ENCODE measurements at regions not wholly inside any gene's neighbourhood (a gene's known extent, or its start where the extent isn't known, plus 50 kb on each side); places are given as distances from the start of the nearest gene placed in this dataset.

DNA sequence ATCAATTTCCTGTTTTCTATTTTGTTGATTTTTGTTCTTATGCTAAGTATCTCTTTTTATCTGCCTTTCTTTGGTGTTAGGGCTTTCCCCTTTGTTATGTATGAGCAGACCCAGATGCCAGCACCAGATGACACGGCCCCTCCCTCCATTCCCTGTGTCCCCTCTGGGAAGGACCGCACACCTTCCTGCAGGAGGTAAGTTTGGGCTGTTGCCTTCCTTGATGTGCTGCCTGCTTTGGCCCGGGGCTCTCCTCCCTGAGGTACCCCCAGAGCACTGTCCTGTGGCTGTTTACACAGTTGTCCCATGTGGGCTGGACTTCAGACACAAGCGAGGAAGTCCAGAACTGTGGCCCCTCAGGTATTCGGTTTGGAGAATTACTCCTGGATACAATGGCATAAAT, 343.8 kb upstream of the IRX1 start:
- Histone ChIP-seq H3K27me3 (peaks cover 0 to 5% of the 10 kb centered on the region in 2 donors), H3K4me3 (no peak overlapping the region), H3K4me1 (no peaks in the 10 kb centered on the region), H3K27ac (no peak overlapping the region), H3K9me3 (no peaks in the 10 kb centered on the region), H3K36me3 (replicated peaks in 1 of 2; ENCODE audit: insufficient read depth in 1 of 2, low read depth in 2 of 2) (no peaks in the 10 kb centered on the region)
- DNase-seq, result no peak
- TF ChIP-seq CTCF (IDR thresholded peaks at IDR 0.05) (no peak), POLR2A (IDR thresholded peaks at IDR 0.05) (no peak)
- WGBS, 2 donors, result 13 to 20% methylated on average over 4 to 5 of the region's 5 CpGs
- ATAC-seq, result no peak
- intact Hi-C loops (cut with DNase I), result no loop called here

DNA sequence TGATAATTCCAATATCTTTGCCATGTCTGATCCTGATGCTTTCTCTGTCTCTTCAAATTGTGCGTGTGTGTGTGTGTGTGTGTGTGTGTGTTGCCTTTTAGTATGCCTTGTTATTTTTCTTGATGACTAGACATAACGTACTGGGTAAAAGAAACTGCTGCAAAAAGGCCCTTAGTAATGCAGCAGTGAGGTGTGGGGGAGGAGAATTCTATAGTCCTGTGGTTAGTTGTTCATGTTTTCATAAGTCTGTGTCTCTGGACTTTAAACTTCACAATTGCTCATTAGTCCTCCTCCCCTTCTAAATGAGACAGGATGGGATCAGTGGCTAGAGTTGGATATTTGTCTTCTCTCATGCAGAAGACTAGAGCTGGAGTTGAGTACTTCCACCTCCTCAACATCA, 346.2 kb upstream of the IRX1 start:
- no peaks in the 10 kb centered on the region for H3K36me3 ChIP-seq (replicated peaks in 1 of 2; ENCODE audit: insufficient read depth in 1 of 2, low read depth in 2 of 2)
- no peak for TF ChIP-seq POLR2A (IDR thresholded peaks at IDR 0.05)
- TF ChIP-seq CTCF (IDR thresholded peaks at IDR 0.05), result no peak
- ATAC-seq, result no peak
- H3K27ac ChIP-seq, result no peak overlapping the region
- H3K4me1 ChIP-seq, result no peaks in the 10 kb centered on the region
- WGBS, 2 donors, result 46 to 55% methylated on average over 2 of the region's 2 CpGs
- peaks cover 0 to 5% of the 10 kb centered on the region in 2 donors for H3K27me3 ChIP-seq
- no peak overlapping the region for H3K4me3 ChIP-seq
- intact Hi-C loops (cut with DNase I), result no loop called here
- DNase-seq, result no peak
- no peaks in the 10 kb centered on the region for H3K9me3 ChIP-seq

DNA sequence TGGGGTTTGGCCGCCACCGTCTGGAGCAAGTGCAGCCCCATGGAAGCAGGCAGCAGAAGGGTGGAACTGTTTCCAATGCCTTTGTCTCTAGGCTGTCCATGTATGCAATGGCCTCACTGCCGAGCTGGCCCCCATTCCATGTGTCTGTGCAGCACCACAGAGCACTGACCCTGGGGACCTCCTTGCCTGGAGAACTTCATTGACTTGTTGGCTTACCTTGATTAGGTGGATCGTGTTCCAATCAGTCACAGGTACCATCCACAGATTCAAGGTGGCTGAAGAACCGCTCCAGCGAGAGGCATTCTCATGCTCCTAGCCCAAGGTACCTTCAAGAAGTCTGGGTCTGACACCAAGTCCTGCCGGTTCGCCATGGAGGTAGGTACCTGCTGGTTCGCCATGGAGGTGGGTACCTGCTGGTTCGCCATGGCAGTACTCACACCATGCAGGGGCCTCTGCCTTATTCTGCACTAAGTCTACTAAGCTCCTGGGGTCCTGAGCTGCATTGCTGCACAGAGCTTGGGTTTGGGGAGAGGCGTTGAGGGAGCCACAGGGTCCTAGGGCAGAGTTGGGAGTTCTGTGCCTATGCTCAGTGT, 358.3 kb upstream of the IRX1 start:
- H3K4me1 ChIP-seq, result no peaks in the 10 kb centered on the region
- intact Hi-C loops (cut with DNase I), result no loop called here
- TF ChIP-seq POLR2A (IDR thresholded peaks at IDR 0.05) (no peak), CTCF (IDR thresholded peaks at IDR 0.05) (no peak)

DNA sequence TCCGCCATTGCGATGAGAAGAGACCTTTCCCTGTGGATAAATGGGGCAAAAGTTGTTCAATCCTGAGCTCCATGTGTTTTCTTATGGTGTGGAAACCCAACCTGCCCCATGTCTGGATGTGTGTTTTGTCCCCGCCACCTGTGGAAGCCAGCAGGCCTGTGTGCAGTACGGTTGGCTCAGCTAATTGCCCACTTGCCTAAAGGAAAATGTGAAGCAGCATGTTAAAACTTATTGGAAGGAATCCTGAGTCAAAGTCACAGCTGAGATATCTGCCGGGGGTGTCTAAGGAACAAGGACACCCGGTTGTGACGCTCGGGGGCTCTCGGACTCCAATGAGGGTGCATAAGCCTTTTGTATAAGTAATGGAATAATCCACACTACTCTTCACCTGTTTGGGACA, 361.1 kb upstream of the IRX1 start:
- H3K9me3 ChIP-seq, result no peaks in the 10 kb centered on the region
- H3K4me1 ChIP-seq, result no peaks in the 10 kb centered on the region
- 82 to 85% methylated on average over 9 of the region's 9 CpGs for WGBS, 2 donors
- no peaks in the 10 kb centered on the region for H3K27me3 ChIP-seq
- H3K27ac ChIP-seq, result no peak overlapping the region
- no peak overlapping the region for H3K4me3 ChIP-seq
- intact Hi-C loops (cut with DNase I), result no loop called here
- DNase-seq (no peak), ATAC-seq (no peak)
- H3K36me3 ChIP-seq (replicated peaks in 1 of 2; ENCODE audit: insufficient read depth in 1 of 2, low read depth in 2 of 2), result no peaks in the 10 kb centered on the region
- TF ChIP-seq CTCF (IDR thresholded peaks at IDR 0.05) (no peak), POLR2A (IDR thresholded peaks at IDR 0.05) (no peak)

More for the DNA sequence above, 358.3 kb upstream of the IRX1 start:
- 66 to 88% methylated on average over 7 to 11 of the region's 11 CpGs for WGBS, 2 donors
- no peaks in the 10 kb centered on the region for H3K36me3 ChIP-seq (replicated peaks in 1 of 2; ENCODE audit: insufficient read depth in 1 of 2, low read depth in 2 of 2)
- no peaks in the 10 kb centered on the region for H3K27me3 ChIP-seq
- ATAC-seq, result no peak
- H3K27ac ChIP-seq, result no peak overlapping the region
- no peak overlapping the region for H3K4me3 ChIP-seq
- DNase-seq, result no peak
- no peaks in the 10 kb centered on the region for H3K9me3 ChIP-seq

DNA sequence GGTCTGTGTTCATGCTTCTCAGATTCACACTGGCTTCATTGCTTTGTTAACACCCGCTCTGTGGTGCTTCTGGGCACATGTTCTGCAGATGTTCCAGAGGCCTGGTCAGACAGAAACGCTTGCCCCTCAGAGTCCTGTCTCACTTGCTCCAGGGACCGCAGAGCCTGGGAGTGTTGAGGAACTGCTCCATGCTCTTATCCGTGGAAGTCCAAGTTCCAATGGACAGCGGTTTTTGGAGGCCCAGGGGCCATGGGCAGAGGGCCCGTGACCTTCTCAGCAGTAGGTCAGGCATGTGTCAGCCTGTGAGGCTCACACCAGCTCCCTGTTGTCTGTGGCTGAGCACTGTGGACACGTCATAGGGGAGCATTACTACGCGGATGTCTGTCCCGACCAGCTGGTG, 364.7 kb upstream of the IRX1 start:
- WGBS, 2 donors, result 61 to 71% methylated on average over 6 to 10 of the region's 10 CpGs
- H3K27ac ChIP-seq, result no peak overlapping the region
- DNase-seq, result no peak

More for the DNA sequence above, 364.7 kb upstream of the IRX1 start:
- no peak for ATAC-seq
- TF ChIP-seq POLR2A (IDR thresholded peaks at IDR 0.05), result no peak
- no peak for TF ChIP-seq CTCF (IDR thresholded peaks at IDR 0.05)
- Histone ChIP-seq H3K4me3 (no peak overlapping the region), H3K9me3 (no peaks in the 10 kb centered on the region), H3K36me3 (replicated peaks in 1 of 2; ENCODE audit: insufficient read depth in 1 of 2, low read depth in 2 of 2) (no peaks in the 10 kb centered on the region), H3K27me3 (no peaks in the 10 kb centered on the region), H3K4me1 (no peaks in the 10 kb centered on the region)
- intact Hi-C loops (cut with DNase I), result no loop called here

All from body of pancreas (tissue), 4 donors.